ENCODE measurements at regions not wholly inside any gene's neighbourhood (a gene's known extent, or its start where the extent isn't known, plus 50 kb on each side); places are given as distances from the start of the nearest gene placed in this dataset.

DNA sequence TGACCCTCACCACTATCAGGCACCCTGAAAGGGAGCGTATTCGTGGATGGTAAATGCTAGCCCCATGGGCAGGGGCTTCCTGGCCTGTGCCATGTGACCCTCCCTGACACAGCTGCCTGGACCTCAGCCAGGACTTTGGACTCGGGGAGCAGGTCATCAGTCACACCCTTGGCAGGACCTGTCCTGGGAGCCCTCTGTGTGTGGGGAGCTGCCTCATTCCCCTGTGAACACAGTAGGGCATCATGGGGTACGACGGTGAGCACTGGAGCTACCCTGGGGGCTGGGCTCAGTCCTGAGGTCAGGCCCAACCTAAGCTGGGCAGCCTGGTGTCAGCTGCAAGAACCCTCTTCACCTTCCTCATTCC, 129.3 kb upstream of the FAM20C start:
- intact Hi-C loops (cut with micrococcal nuclease) = no loop called here
- no peaks in the 10 kb centered on the region for H3K36me3 ChIP-seq (ENCODE audit: control insufficient read depth in 1 of 2, insufficient read depth in 2 of 2, low read length in 2 of 2)
- CTCF ChIA-PET = interaction anchor here (0.9 kb wide), 1 partner anchor 61 kb away, joined by 3 read pairs; no protein-coding TSS in a partner anchor
- no peak overlapping the region for H2AFZ ChIP-seq (ENCODE audit: low read depth, low read length, poor library complexity, severe bottlenecking)
- no peak overlapping the region for H3K27ac ChIP-seq (ENCODE audit: low read depth, low read length)
- POLR2A ChIA-PET = no interaction called here
- H3K9ac ChIP-seq (ENCODE audit: low read length) = no peak overlapping the region
- no TSS peak for BruUV-seq (replicated peaks)
- no peaks in the 10 kb centered on the region for H3K4me1 ChIP-seq (ENCODE audit: control insufficient read depth in 1 of 2, insufficient read depth in 2 of 2, low read length in 2 of 2)
- H3K9me2 ChIP-seq (ENCODE audit: insufficient read depth) = no peaks in the 10 kb centered on the region
- no peak for DNase-seq (ENCODE audit: low read depth, low spot score)
- no peak for ATAC-seq
- TF ChIP-seq SP1 (IDR thresholded peaks at IDR 0.05; ENCODE audit: low read depth) (no peak), POLR2AphosphoS5 (IDR thresholded peaks at IDR 0.05; ENCODE audit: low read depth, low read length) (no peak), JUND (IDR thresholded peaks at IDR 0.05) (no peak), ZNF274 (IDR thresholded peaks at IDR 0.05; ENCODE audit: low read depth, low read length) (no peak), ZFX (IDR thresholded peaks at IDR 0.05) (no peak), CEBPB (IDR thresholded peaks at IDR 0.05; ENCODE audit: low read depth) (no peak), FOSL1 (IDR thresholded peaks at IDR 0.05; ENCODE audit: low read depth) (no peak), RAD21 (IDR thresholded peaks at IDR 0.05; ENCODE audit: low read depth) (no peak), CBX3 (IDR thresholded peaks at IDR 0.05; ENCODE audit: low read depth) (no peak)
- TF ChIP-seq, protein P1, sequence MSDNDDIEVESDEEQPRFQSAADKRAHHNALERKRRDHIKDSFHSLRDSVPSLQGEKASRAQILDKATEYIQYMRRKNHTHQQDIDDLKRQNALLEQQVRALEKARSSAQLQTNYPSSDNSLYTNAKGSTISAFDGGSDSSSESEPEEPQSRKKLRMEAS (IDR thresholded peaks at IDR 0.05) = no peak
- TF ChIP-seq, protein P2, sequence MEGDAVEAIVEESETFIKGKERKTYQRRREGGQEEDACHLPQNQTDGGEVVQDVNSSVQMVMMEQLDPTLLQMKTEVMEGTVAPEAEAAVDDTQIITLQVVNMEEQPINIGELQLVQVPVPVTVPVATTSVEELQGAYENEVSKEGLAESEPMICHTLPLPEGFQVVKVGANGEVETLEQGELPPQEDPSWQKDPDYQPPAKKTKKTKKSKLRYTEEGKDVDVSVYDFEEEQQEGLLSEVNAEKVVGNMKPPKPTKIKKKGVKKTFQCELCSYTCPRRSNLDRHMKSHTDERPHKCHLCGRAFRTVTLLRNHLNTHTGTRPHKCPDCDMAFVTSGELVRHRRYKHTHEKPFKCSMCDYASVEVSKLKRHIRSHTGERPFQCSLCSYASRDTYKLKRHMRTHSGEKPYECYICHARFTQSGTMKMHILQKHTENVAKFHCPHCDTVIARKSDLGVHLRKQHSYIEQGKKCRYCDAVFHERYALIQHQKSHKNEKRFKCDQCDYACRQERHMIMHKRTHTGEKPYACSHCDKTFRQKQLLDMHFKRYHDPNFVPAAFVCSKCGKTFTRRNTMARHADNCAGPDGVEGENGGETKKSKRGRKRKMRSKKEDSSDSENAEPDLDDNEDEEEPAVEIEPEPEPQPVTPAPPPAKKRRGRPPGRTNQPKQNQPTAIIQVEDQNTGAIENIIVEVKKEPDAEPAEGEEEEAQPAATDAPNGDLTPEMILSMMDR (IDR thresholded peaks at IDR 0.05 in 2 of 3, conservative IDR thresholded peaks at IDR 0.05 in 1 of 3; ENCODE audit: borderline replicate concordance in 1 of 3, insufficient read depth in 1 of 3, low read depth in 2 of 3, low read length in 2 of 3) = no peak
- H3K4me3 ChIP-seq (replicated peaks in 1 of 2; ENCODE audit: low read depth in 1 of 2, low read length in 2 of 2) = no peak overlapping the region
- no peaks in the 10 kb centered on the region; the same call in 1 of the 2 replicates for H3K27me3 ChIP-seq (ENCODE audit: insufficient read depth, low read length)
- H4K20me1 ChIP-seq (ENCODE audit: insufficient read depth) = no peaks in the 10 kb centered on the region
- RAD21 ChIA-PET (ENCODE audit: low non-redundant PET in 1 of 2, low total read pairs in 2 of 2, uncharacterized antibody in 2 of 2, unreplicated experiment in 2 of 2) = no interaction called here
- no peaks in the 10 kb centered on the region for H3K9me3 ChIP-seq (ENCODE audit: control insufficient read depth in 1 of 2, insufficient read depth in 1 of 2, low read depth in 1 of 2, low read length in 2 of 2)
- no peaks in the 10 kb centered on the region for H3K79me2 ChIP-seq (ENCODE audit: insufficient read depth, low read length)
- H3K4me2 ChIP-seq (ENCODE audit: low read length) = no peak overlapping the region
